DLD1 (cell line): ENCODE measurements at regions not wholly inside any gene's neighbourhood (a gene's known extent, or its start where the extent isn't known, plus 50 kb on each side); places are given as distances from the start of the nearest gene placed in this dataset.

Experiments
- in situ Hi-C: cut with HindIII; loops from 2 replicates; pipeline ENCODE4 v1.10.0; 2017; ENCODE audit warnings: low sequenced_read_pairs

DNA sequence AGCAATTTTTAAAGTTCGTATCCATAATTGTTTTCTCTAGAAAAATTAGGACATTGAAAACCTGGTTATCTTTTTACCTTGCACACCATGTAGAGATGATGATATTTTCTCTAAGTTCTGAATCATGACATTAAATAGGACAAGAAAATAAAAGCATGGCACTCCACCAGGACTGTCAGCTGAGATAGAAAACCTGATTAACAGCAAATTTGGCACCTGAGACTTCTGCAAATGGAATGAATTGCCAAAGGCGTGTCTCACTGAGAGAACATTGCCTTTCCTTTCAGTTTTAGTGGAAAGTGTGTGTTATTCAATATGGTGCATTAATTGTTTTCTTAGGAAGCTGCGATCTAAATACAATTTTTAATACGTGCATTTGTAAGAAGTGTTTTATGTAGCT is 164.7 kb downstream of the LRRC30 start:
- in situ Hi-C loops = no loop called here

DNA sequence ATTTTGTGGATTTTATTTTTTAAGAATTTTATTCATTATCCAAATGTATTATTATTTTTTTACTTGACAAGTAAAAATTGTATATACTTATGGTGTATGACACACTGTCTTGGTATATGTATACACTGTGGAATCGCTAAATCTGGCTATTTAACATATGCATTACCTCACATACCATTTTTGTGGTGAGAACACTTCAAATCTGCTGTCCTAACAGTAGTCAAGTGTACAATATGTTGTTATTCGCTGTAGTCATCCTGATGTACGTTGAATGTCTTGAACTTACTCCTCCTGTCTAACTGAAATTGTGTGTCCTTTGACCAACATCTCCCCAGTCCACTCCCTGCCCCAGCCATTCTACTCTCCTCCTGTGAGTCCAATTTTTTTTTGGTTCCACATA is 153.2 kb upstream of the PTPRM start:
- in situ Hi-C loops = no loop called here

DNA sequence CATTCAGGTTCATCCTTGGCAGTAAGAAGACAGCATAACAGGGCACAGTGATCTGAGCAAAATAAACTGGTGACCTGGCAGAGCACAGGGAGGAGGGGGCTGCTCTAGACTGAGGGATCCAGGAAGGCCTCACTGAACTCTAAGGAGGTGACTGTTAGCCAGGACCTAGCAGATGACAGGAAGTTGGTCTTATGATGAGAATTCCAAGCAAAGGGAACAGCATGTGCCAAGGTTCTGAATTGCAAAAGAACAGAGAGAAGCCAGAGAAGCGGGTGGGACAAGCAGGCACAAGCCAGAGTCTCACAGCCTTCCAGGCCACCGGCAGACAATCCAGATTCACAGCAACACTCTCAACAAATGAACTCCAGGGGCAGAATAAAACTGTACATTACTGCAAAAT is 152.7 kb upstream of the PTPRM start:
- in situ Hi-C loops = no loop called here

GRCh38 chr18:7415081-7415894 is 151.8 kb upstream of the PTPRM start:
- in situ Hi-C loops = no loop called here

DNA sequence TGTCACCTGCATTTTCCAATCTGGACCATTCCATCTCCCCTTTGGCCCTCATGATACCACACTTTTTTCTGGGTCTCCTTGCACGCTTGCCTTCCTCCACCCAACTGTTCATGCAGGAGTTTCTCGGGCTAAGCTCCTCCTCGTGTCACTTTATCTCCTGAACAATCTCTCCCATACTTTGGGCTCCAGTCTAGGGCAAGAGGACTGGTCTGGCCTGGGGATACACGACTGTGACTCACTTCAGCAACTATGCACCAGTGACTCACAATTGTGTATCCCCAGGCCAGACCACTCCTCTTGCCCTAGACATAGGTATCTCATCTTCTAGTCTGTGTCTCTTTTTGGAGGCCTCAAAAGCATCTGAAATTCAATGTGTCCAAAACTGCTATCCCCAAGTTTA is 149.4 kb upstream of the PTPRM start:
- in situ Hi-C loops = no loop called here

DNA sequence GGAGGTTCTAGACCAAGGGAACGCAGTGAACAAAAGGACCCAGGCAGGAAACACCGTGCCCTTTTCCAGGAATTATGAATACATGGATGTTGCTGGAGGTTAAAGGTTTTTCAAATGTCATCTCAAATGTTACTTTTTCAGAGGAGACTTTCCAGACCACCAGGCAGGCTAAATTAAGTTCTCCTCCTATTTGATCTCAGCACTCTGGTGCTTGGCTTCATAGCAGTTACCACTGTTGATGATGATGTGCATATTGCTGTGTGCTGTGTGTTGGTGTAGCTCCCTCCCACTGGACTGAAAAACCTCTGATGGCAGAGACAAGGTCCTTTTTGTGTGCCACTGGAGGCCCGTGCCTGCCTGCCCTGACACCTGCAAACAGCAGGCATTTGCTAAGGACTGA is 137.3 kb upstream of the PTPRM start:
- in situ Hi-C loops = no loop called here

- in situ Hi-C loops = no loop called here
These were observed 130.9 kb upstream of the PTPRM start for GRCh38 chr18:7436166-7436565.

DNA sequence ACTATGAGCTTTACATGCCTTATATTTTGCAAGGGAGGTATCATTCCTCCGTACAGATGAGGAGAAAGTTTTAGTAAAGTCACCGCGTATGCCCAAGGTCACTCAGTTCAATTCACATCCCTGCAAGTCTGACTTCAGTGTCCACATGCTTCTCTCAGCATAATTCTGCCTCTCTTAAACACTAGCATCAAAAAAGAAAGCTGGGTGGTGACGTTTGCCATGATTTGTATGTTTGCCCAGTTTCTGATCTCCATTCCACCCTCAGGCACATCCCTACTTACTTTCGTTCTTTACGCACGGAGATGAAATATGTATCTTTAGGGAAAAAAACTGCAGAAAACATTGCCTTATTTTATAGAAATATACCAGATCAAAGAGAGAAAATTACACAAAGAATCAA is 129.2 kb upstream of the PTPRM start:
- in situ Hi-C loops = no loop called here

- in situ Hi-C loops = no loop called here
These were observed 128.5 kb upstream of the PTPRM start for GRCh38 chr18:7438646-7439045.

GRCh38 chr18:7447318-7448028 is 119.6 kb upstream of the PTPRM start:
- in situ Hi-C loops = no loop called here

- in situ Hi-C loops = no loop called here
These were observed 114.8 kb upstream of the PTPRM start for GRCh38 chr18:7452331-7452730.

DNA sequence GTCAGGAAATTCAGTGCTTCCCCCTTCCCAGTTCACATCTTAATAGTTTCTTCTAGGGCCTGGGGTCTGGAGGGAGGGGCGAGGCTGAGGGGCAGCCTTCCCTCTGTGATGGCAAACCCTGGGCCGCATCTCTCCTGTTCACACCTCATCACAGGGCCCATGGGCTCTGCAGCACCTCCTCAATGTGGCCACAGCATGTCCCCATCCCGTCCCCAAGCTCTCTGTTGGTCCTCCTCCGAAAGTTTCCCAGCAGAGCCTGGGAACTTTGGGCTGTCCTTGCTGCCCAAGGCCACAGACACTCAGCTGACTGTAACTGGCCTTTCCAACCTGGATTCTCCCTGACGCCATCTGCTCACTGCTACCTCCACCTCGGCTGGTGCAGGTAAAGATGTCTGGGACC is 112.7 kb upstream of the PTPRM start:
- in situ Hi-C loops = no loop called here

- in situ Hi-C loops = no loop called here
These were observed 110.7 kb upstream of the PTPRM start for GRCh38 chr18:7456376-7456775.

GRCh38 chr18:7457262-7457661 is 109.9 kb upstream of the PTPRM start:
- in situ Hi-C loops = no loop called here

- in situ Hi-C loops = no loop called here
These were observed 108.2 kb upstream of the PTPRM start for GRCh38 chr18:7458884-7459283.

DNA sequence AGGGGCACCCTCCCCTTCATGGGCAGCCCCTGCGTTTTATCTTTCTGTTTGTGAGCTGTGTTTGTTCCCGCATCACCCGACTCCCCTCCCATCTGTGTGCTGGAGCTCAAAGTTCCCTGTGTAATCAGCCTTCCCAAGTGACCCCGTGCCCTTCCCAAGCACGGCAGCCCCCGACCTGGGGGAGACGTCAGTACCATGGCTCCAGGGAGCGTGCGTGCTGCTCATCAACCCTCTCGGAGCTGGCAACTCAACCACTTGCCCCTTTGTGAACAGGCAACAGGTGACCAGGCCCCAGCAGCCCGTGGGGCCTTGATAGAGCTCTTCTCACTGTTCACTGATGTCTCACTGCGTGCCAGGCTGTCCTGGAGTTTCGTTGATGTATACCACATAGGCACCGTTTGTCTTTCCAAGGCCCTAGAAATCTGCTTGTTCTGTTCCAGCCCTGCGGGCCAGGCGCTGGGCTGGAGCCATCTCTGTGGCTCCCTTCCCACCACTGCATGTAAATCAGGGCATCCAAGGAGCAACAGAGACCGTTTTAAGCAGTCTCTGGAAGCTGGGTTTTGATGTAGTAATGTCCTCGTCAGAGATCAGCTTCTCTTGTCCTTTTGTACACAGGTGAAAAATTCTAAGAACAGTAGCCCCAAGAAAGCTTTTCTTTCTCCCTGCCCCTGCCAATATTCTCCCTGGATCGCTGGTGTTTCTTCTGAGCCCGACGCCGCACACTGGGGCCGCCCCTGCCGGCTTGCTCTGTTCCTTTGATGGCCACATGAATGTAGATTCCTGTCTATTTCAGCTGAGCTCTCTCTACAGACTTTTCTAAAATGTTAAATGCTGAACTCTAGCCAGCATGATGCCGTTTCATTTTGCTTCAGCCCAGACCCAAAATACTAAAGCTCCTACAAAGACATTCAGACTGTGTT is 107.0 kb upstream of the PTPRM start:
- in situ Hi-C loops = no loop called here

DNA sequence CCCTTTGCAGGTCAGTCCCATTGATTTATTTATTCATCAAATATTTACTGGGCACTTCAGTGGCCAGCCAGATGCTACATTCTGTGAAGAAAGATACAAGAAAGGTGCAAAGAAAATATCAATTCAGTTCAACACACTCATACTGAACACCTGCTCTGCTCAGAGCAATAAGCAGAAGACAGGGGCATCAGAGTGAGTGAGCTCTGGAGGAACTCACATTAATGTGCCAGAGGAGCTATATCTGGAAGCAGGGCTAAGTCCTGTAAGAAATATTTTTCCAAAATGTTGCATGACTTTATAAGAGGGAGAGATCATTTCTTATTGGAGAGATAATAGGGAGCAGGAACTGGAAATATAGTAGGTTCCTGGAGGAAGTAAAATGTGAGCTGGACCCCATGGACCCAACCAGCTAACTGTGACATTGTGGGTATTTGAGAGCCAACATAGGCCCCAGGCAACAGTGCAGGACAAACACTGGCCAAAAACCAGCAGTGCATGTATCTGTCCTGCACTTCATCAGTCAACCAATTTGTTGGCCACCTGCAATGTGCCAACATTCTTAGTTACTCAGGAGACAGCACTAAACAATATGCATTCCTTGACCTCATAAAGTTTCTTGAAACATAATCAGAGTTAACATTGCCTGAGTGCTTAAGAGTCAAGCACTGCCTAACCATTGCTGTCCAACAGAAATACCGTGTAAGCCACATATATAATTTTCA is 102.7 kb upstream of the PTPRM start:
- in situ Hi-C loops = no loop called here

DNA sequence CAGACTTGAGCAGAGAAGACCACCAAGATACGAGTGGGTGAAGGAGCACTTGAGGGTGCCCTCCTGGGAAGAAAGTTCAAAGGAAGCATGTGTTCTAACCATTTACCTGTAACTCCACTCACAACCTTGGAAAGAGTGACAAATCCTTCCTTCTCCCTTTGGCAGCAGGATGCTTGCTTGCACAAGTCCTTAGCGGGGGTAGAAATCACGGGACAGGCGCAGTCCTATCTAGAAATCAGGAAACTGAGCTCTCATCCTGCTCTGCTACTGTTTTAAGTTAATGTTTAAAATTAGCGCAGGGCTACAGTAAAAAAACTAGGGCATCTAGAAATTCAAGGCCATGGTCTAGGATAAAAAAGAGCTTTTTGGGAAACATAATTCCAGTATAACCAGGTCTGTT is 100.9 kb upstream of the PTPRM start:
- in situ Hi-C loops = no loop called here

GRCh38 chr18:7467708-7468466 is 99.2 kb upstream of the PTPRM start:
- in situ Hi-C loops = no loop called here

DNA sequence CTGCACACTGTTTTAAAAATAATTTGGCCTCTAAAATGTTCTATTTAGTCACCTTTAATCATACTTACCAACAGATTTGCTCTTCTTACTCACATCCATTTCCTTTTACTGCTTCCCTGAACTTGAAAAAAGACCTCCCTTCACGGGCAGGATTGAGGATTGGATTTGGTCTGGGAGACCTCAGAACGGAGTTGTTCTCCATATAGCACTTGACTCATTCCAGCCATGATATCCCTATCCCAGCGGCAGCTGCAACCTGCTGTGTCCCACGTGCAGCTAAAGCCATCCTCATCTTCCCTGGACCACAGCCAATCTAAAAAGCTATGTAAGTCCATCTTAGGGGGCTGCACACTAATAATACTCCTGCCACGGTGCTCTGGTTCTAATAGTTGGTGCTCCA is 97.0 kb upstream of the PTPRM start:
- in situ Hi-C loops = no loop called here
